ENCODE measurements at regions not wholly inside any gene's neighbourhood (a gene's known extent, or its start where the extent isn't known, plus 50 kb on each side); places are given as distances from the start of the nearest gene placed in this dataset.

- ATAC-seq (no peak), DNase-seq (ENCODE audit: low read depth in 1 of 2, low spot score in 1 of 2) (no peak), FAIRE-seq (no peak)
- ChIA-PET CTCF (no interaction called here), POLR2A (no interaction called here)
- no peak for TF ChIP-seq EHMT2 (IDR thresholded peaks at IDR 0.05; ENCODE audit: low read depth)
- no peak for TF ChIP-seq POLR2A (IDR thresholded peaks at IDR 0.05; ENCODE audit: low read length)
- TF ChIP-seq SREBF2 (IDR thresholded peaks at IDR 0.05) = no peak
- TF ChIP-seq ZFP36 (IDR thresholded peaks at IDR 0.05; ENCODE audit: borderline replicate concordance, partially characterized antibody) = no peak
- no peak for TF ChIP-seq ZSCAN20 (CRISPR knock-in tag; IDR thresholded peaks at IDR 0.05)
- TF ChIP-seq MAX (IDR thresholded peaks at IDR 0.05) = no peak
- peak; percentile 62 for TF ChIP-seq MAFK (IDR thresholded peaks at IDR 0.05; ENCODE audit: partially characterized antibody)
- no peak overlapping the region for H3K27ac ChIP-seq
- H3K4me1 ChIP-seq = no peaks in the 10 kb centered on the region
- no peak overlapping the region for H3K4me3 ChIP-seq
- H3K9me3 ChIP-seq = no peaks in the 10 kb centered on the region
- 24% methylated on average over 1 of the region's 1 CpG for WGBS (ENCODE audit: missing lambda C conversion rate)
- no peak overlapping the region for H3K4me2 ChIP-seq
Measured at GRCh38 chr6:115675443-115675842, 385.2 kb downstream of the FRK start.

GRCh38 chr6:115668781-115669180 is 391.9 kb downstream of the FRK start:
- no peaks in the 10 kb centered on the region for H3K4me1 ChIP-seq
- ChIA-PET POLR2A (no interaction called here), CTCF (no interaction called here)
- H3K9me3 ChIP-seq = no peaks in the 10 kb centered on the region
- FAIRE-seq (no peak), ATAC-seq (no peak), DNase-seq (ENCODE audit: low read depth in 1 of 2, low spot score in 1 of 2) (no peak)
- TF ChIP-seq TP53 (CRISPR knock-in tag; IDR thresholded peaks at IDR 0.05) (no peak), RAD21 (conservative IDR thresholded peaks at IDR 0.05 in 1 of 2, IDR thresholded peaks at IDR 0.05 in 1 of 2) (no peak), KDM1A (IDR thresholded peaks at IDR 0.05; ENCODE audit: low read depth) (no peak), FOXS1 (CRISPR knock-in tag; IDR thresholded peaks at IDR 0.05) (no peak), EHF (CRISPR knock-in tag; IDR thresholded peaks at IDR 0.05) (no peak), CBX8 (IDR thresholded peaks at IDR 0.05) (no peak), HOXB5 (CRISPR knock-in tag; IDR thresholded peaks at IDR 0.05) (no peak), RCOR1 (IDR thresholded peaks at IDR 0.05; ENCODE audit: low read depth, low read length) (no peak), POLR2A (IDR thresholded peaks at IDR 0.05; ENCODE audit: low read length) (no peak), MYC (IDR thresholded peaks at IDR 0.05; ENCODE audit: borderline replicate concordance, low read length) (no peak)
- no peak overlapping the region for H3K27ac ChIP-seq
- WGBS (ENCODE audit: missing lambda C conversion rate) = 3% methylated on average over 1 of the region's 1 CpG
- H3K4me2 ChIP-seq = no peak overlapping the region
- H3K4me3 ChIP-seq = no peak overlapping the region

GRCh38 chr6:115668211-115668610 is 392.5 kb downstream of the FRK start:
- CTCF ChIA-PET = no interaction called here
- H3K9me3 ChIP-seq = no peaks in the 10 kb centered on the region
- DNase-seq (ENCODE audit: low read depth in 1 of 2, low spot score in 1 of 2) (no peak), FAIRE-seq (no peak), ATAC-seq (no peak)
- TF ChIP-seq RNF2 (IDR thresholded peaks at IDR 0.05; ENCODE audit: borderline replicate concordance, low read depth) (no peak), TFCP2L1 (CRISPR knock-in tag; IDR thresholded peaks at IDR 0.05) (no peak), USF2 (IDR thresholded peaks at IDR 0.05) (no peak), NFE2L2 (conservative IDR thresholded peaks at IDR 0.05; ENCODE audit: low read length) (no peak), KDM1A (IDR thresholded peaks at IDR 0.05; ENCODE audit: low read depth) (no peak), MYC (IDR thresholded peaks at IDR 0.05; ENCODE audit: borderline replicate concordance, low read length) (no peak), HOXB13 (CRISPR knock-in tag; IDR thresholded peaks at IDR 0.05; ENCODE audit: low read depth) (no peak), ZFP36 (IDR thresholded peaks at IDR 0.05; ENCODE audit: borderline replicate concordance, partially characterized antibody) (no peak), BCL3 (IDR thresholded peaks at IDR 0.05) (no peak)
- no peaks in the 10 kb centered on the region for H3K4me1 ChIP-seq
- no peak overlapping the region for H3K4me2 ChIP-seq
- H3K27ac ChIP-seq = no peak overlapping the region
- POLR2A ChIA-PET = no interaction called here
- no peak overlapping the region for H3K4me3 ChIP-seq
